ENCODE measurements at regions not wholly inside any gene's neighbourhood (a gene's known extent, or its start where the extent isn't known, plus 50 kb on each side); places are given as distances from the start of the nearest gene placed in this dataset.

DNA sequence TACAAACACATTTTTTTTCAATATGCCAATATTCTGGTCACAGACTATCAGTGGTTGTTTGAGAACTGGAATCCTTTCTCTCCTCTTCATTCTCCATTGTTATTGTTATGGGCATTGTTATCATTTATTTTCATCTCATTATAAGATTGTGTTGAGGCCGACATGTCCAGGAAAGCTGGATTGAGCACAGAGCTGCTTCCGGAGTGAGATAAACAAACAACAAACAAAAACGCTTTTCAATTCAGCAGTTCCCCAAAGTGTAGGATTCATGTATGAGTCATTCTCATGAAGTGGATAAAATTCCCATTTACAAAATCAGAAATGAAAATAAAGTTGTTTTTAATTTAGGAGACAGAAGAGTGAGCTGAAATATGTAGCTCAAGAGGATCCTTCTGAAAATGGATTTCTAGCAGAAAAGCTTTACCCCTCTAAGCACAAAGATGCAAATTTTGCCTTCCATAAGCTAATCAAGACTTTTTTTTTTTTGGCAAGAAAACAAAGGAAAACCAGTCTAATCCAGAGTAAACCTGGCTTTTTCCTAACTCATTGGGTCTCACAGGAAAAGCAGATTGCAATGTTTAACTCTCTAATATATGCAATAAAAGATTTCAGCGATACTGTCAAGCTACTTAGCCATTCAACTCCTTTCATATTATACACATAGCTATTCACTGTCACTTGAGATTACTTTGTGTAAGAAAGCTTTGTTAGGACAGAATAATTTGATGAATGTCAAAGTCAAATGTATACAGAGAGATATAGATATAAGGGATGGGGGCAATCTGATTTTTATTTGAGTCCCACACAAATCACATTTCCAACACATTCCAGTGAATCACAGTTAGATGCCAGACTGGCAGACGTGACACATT is 1441.7 kb upstream of the CELF4 start:
- TF ChIP-seq, protein P1, sequence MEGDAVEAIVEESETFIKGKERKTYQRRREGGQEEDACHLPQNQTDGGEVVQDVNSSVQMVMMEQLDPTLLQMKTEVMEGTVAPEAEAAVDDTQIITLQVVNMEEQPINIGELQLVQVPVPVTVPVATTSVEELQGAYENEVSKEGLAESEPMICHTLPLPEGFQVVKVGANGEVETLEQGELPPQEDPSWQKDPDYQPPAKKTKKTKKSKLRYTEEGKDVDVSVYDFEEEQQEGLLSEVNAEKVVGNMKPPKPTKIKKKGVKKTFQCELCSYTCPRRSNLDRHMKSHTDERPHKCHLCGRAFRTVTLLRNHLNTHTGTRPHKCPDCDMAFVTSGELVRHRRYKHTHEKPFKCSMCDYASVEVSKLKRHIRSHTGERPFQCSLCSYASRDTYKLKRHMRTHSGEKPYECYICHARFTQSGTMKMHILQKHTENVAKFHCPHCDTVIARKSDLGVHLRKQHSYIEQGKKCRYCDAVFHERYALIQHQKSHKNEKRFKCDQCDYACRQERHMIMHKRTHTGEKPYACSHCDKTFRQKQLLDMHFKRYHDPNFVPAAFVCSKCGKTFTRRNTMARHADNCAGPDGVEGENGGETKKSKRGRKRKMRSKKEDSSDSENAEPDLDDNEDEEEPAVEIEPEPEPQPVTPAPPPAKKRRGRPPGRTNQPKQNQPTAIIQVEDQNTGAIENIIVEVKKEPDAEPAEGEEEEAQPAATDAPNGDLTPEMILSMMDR (conservative IDR thresholded peaks at IDR 0.05; ENCODE audit: low read depth, low read length), result no peak
- TF ChIP-seq EZH2 (IDR thresholded peaks at IDR 0.05; ENCODE audit: low read length, unreplicated experiment), result no peak
- TF ChIP-seq EZH2phosphoT487 (IDR thresholded peaks at IDR 0.05; ENCODE audit: borderline replicate concordance, low read length), result no peak
